ENCODE measurements at regions not wholly inside any gene's neighbourhood (a gene's known extent, or its start where the extent isn't known, plus 50 kb on each side); places are given as distances from the start of the nearest gene placed in this dataset.

DNA sequence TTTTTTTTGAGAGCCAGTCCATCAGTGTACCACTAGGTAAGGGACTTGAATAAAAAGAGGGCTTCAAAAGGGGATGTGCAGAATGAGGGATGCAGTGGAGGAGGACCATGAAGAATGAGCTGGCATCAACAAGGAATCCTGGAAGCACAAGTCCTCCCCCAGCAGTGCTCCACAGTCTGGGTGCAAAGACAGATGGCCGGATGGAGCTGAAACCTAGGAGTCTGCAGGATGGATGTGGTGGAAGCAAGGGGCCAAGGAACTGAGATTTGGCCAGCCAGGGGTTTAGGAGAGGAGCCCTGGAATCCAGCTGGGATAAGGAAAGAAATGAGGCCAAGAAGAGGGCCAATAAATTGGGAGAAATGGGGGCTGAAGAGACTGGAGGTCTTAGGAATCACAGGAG is 51.8 kb upstream of the RAB6C start:
- DNase-seq (ENCODE audit: low read depth in 2 of 2, low spot score in 1 of 2): no peak

- no peak for DNase-seq (ENCODE audit: low read depth in 2 of 2, low spot score in 1 of 2)
Observed at GRCh38 chr2:129929321-129930290, 49.9 kb upstream of the RAB6C start.
